Gastrocnemius medialis (tissue), 4 donors: ENCODE measurements at regions not wholly inside any gene's neighbourhood (a gene's known extent, or its start where the extent isn't known, plus 50 kb on each side); places are given as distances from the start of the nearest gene placed in this dataset.

ENCODE experiments used
- POLR2A ChIP-seq, 2 donors: fragments of 450-650 bp; IDR thresholded peaks; one replicate each; pipeline ENCODE4 v1.6.1; 2017; ENCODE audit warnings: antibody characterized with exemption in 2 of 2, mild to moderate bottlenecking in 2 of 2, moderate library complexity in 2 of 2
- TF ChIP-seq, protein P1 (sequence below), 5 experiments: fragments of 450-650 bp in 3 of 5; fragments of 200-600 bp in 2 of 5; sonication (generic) in 2 of 5; IDR thresholded peaks in 4 of 5; conservative IDR thresholded peaks in 1 of 5; 1 replicate in 4 of 5; 2 replicates in 1 of 5; pipeline ENCODE4 v1.5.1; 2016 to 2019; ENCODE audit warnings: antibody characterized with exemption in 5 of 5, mild to moderate bottlenecking in 3 of 5, moderate library complexity in 3 of 5

DNA sequence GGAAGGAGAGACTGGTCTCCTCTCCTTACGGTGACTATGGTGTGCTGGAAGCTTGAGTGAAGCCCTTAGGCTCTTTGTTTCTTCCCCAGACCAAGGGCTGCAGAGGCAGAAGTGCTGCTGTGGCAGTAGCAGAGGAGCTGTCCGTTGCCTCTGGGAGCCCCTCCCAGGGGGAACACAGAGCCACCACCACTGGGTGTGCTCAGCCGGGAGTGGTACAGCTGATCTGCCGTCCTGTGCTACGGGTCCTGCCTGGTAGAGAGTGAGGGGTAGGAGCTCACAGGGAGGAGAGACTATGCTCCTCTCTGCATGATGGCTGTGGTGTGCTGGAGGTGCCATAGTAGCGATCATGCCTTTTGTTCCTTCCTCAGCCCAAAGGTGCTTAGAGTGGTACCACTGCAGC is 318.7 kb downstream of the DOK5 start:
- TF ChIP-seq, protein P1, sequence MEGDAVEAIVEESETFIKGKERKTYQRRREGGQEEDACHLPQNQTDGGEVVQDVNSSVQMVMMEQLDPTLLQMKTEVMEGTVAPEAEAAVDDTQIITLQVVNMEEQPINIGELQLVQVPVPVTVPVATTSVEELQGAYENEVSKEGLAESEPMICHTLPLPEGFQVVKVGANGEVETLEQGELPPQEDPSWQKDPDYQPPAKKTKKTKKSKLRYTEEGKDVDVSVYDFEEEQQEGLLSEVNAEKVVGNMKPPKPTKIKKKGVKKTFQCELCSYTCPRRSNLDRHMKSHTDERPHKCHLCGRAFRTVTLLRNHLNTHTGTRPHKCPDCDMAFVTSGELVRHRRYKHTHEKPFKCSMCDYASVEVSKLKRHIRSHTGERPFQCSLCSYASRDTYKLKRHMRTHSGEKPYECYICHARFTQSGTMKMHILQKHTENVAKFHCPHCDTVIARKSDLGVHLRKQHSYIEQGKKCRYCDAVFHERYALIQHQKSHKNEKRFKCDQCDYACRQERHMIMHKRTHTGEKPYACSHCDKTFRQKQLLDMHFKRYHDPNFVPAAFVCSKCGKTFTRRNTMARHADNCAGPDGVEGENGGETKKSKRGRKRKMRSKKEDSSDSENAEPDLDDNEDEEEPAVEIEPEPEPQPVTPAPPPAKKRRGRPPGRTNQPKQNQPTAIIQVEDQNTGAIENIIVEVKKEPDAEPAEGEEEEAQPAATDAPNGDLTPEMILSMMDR (IDR thresholded peaks at IDR 0.05 in 4 of 5, conservative IDR thresholded peaks at IDR 0.05 in 1 of 5), result no peak
- TF ChIP-seq POLR2A (IDR thresholded peaks at IDR 0.05), result no peak
